Rectal smooth muscle tissue (tissue), 1 donor: ENCODE measurements at regions not wholly inside any gene's neighbourhood (a gene's known extent, or its start where the extent isn't known, plus 50 kb on each side); places are given as distances from the start of the nearest gene placed in this dataset.

Experiments used
- H3K27ac ChIP-seq: one replicate; pipeline ENCODE4 v1.7.0; 2013; ENCODE audit warnings: low read depth, low read length, inconsistent platforms
- H3K27me3 ChIP-seq: one replicate; pipeline ENCODE4 v1.7.0; 2013; ENCODE audit warnings: low read length; ENCODE audit not compliant: control insufficient read depth, insufficient read depth
- H3K36me3 ChIP-seq: one replicate; pipeline ENCODE4 v1.7.0; 2013; ENCODE audit warnings: low read length; ENCODE audit not compliant: control insufficient read depth, insufficient read depth
- H3K4me1 ChIP-seq: one replicate; pipeline ENCODE4 v1.7.0; 2013; ENCODE audit warnings: low read length; ENCODE audit not compliant: control insufficient read depth, insufficient read depth
- H3K4me3 ChIP-seq: one replicate; pipeline ENCODE4 v1.7.0; 2013; ENCODE audit warnings: low read length
- H3K9ac ChIP-seq: one replicate; pipeline ENCODE4 v1.7.0; 2013; ENCODE audit warnings: low read length

DNA sequence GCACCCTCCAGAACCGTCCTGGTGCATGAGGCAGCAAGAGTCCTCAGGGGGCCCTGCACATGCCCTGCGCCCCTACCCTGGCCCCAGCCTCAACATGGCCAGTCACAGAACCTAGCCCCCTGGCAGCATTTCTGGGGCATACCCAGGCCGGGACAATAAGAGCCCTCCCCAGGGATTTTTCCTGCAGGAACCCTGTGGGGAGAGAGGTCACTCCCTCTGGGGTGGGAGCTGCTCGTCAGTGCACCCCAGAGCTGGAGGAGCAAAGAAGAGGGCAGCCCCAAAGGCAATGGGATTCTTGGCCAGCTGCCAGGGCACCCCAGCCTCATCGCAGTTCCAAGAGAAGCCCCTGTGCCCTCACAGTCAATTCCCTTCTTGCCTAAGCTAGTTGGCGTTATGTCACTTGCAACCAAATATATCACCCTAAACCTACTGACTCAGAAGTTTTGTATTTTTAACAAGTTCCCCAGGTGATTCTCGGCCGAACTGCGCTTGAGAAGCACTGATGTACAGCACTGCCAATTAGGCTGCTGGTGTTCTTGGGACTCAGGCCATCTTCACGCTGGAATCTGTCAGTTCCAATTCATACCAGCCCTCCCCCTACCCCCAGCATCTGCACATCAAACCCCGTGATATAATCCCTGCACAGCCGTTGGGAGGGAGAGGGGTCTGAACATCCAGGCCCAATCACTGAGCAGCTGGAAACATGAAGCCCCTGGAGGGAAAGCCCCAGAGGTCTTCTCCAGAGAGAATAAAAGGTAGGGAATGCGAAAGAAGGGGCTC is 87.5 kb upstream of the PRR20G start:
- Histone ChIP-seq H3K36me3 (no peaks in the 10 kb centered on the region), H3K27ac (no peak overlapping the region), H3K9ac (no peak overlapping the region)

DNA sequence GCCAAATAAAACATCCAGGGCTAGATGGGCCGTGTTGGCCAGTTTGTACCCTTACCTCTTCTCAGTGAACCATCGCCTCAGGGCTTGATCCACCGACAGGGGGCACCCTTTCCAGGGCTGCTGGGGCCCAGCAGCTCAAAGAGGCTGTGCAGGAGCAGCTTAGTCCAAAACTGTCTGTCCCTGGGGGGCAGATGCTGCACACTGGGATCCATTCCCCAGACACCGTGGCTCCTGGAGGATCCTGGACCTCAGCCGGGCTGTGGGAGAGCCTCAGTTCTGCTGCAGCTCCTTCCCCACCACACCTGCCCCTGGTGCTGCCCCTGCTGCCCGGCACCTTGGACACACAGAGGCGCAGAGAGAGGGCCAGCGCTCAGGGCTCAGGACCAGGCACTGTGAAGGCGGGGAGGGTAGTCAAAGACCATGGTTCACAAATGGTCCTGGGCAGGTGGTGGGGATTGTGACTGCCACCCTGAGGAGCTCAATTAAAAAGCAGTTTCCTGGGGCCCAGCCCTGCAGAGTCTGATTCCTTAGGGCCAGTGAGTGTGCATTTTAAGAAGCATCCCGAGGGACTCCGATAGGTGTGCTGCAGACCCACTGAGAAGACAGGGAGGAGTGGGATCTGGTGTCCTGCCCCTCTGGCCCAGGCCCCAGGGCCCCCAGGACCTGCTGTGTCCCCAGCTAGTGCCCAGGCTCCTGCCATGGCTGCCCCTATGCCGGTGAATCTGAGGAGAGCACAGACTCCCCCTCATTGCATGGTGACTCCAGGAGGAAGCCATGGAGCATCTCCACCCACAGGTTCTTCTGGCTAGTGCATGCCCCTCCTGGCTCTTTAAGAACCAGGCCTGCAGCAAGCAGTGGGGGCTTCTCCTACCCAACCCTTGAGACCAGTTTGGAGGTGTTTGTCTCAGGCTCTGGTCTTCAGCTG is 86.5 kb upstream of the PRR20G start:
- no peaks in the 10 kb centered on the region for H3K4me1 ChIP-seq
- no peak overlapping the region for H3K4me3 ChIP-seq
- peaks cover 8% of the 10 kb centered on the region for H3K27me3 ChIP-seq
- no peak overlapping the region for H3K9ac ChIP-seq
- H3K36me3 ChIP-seq: no peaks in the 10 kb centered on the region
- no peak overlapping the region for H3K27ac ChIP-seq

More for the DNA sequence above, 87.5 kb upstream of the PRR20G start:
- H3K4me1 ChIP-seq: no peaks in the 10 kb centered on the region
- peaks cover 3% of the 10 kb centered on the region for H3K27me3 ChIP-seq
- no peak overlapping the region for H3K4me3 ChIP-seq

DNA sequence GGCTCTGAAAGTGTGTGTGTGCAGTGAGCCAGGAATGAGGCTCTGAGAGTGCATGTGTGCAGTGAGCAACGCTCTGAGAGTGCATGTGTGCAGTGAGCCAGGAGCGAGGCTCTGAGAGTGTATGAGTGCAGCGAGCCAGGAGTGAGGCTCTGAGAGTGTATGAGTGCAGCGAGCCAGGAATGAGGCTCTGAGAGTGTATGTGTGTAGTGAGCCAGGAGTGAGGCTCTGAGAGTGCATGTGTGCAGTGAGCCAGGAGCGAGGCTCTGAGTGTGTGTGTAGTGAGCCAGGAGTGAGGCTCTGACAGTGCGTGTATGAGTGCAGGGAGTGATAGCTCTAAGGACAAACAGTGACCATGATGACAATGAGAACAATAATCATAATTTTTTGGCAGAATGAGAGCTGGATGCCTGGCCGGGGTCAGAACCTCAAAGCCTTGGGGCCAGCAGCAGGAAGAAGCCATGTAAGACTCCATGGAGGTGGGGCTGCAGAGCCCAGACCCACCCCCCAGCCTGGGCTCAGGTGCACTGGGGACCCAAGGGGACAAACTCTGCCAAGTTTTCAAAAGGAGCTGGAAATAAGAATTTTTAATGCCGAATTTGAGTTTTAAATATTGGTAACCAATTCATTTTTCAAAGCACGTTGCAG is 85.7 kb upstream of the PRR20G start:
- Histone ChIP-seq H3K36me3 (no peaks in the 10 kb centered on the region), H3K27ac (no peak overlapping the region), H3K4me1 (no peaks in the 10 kb centered on the region), H3K9ac (no peak overlapping the region), H3K27me3 (peaks cover 10% of the 10 kb centered on the region), H3K4me3 (no peak overlapping the region)

DNA sequence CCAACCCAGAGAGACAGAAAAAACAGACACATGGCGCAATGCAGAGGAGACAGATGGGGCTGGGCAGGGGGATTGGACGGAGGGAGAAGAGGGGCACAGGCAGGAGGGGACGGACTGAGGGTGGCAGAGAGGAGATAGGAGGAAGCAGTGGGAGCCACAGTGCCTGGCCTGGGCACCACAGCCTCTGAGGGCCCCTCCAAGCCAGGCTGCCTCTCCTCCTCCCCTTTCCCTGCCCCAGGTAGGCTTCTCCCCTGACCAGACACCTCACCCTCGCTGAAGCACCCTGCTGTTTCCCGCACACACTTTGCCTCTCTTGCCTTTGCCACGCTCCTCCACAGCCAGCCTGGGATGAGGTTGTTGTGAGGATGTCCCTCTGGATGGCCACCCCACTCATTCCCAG is 84.0 kb upstream of the PRR20G start:
- H3K36me3 ChIP-seq: no peaks in the 10 kb centered on the region
- H3K4me3 ChIP-seq: no peak overlapping the region
- peaks cover 10% of the 10 kb centered on the region for H3K27me3 ChIP-seq
- H3K9ac ChIP-seq: no peak overlapping the region
- no peak overlapping the region for H3K27ac ChIP-seq
- no peaks in the 10 kb centered on the region for H3K4me1 ChIP-seq

DNA sequence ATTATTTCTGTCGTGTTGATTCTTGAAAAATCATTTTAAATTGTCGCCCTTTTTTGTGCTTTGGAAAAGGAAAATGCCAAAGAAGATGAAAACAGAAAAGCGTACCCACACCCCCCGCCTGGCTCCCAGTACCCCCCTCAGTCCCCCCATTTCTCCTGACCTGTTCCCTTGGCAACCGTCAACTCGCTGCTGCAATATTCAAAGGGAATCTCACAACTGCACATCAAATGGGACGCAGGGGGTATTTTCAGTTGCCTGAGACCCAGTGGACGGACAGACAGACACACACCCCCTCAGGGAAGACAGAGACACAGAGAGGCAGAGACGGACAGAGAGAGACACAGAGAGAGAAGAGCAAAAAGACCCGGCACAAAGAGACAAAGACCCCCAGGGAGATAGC is 83.5 kb upstream of the PRR20G start:
- no peak overlapping the region for H3K9ac ChIP-seq
- no peaks in the 10 kb centered on the region for H3K36me3 ChIP-seq
- peaks cover 10% of the 10 kb centered on the region for H3K27me3 ChIP-seq
- no peak overlapping the region for H3K27ac ChIP-seq
- H3K4me3 ChIP-seq: no peak overlapping the region
- no peaks in the 10 kb centered on the region for H3K4me1 ChIP-seq

DNA sequence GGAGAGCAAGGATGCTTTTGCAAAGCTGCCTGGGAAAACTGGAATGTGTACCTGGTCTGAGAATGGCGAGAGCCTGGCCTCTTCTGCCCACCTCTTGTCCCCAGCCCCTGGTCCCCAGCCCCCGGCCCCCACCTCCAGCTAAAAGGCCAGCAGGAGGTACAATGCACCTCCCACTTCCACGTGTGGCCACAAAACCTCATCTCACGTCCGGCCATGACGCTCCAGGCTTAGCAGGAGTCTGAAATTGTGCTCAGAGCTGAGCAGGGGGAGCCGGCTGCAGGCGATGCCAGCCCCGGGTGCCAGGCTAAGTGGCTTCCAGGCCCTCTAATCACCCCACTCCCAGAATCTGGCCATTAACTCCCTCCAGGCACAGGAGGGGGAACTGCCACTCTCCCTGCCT is 83.1 kb upstream of the PRR20G start:
- Histone ChIP-seq H3K36me3 (no peaks in the 10 kb centered on the region), H3K4me1 (no peaks in the 10 kb centered on the region), H3K27ac (no peak overlapping the region), H3K9ac (no peak overlapping the region), H3K27me3 (peaks cover 10% of the 10 kb centered on the region), H3K4me3 (no peak overlapping the region)

DNA sequence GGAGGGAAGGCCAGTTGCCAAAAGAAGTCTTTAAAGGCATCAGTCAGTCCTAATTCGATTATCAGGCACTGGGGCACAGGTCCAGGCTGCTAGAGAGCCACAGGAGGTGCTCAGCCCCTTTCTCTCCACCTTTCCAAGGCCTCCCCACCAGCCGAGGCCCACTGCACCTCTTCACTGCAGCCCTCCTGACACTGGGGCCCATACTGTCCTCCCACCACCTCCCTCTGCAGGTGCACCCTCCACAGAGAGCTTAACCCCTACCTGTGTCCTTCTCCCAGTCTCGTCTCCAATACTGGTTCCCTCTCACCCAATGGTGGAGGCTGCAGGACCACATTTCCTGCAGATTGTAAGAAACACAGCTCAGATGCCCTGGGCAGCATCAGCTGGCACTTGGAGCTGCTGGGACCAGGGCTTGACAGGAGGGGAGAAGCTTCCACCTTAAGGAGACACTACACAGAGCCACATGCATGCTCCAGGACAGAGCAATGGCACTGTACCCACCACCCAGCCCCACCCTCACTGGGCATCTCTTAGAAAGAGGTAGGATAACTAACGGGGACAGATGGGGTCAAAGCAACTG is 81.6 kb upstream of the PRR20G start:
- Histone ChIP-seq H3K9ac (no peak overlapping the region), H3K27ac (no peak overlapping the region), H3K4me1 (no peaks in the 10 kb centered on the region), H3K36me3 (no peaks in the 10 kb centered on the region), H3K27me3 (peaks cover 10% of the 10 kb centered on the region), H3K4me3 (no peak overlapping the region)

DNA sequence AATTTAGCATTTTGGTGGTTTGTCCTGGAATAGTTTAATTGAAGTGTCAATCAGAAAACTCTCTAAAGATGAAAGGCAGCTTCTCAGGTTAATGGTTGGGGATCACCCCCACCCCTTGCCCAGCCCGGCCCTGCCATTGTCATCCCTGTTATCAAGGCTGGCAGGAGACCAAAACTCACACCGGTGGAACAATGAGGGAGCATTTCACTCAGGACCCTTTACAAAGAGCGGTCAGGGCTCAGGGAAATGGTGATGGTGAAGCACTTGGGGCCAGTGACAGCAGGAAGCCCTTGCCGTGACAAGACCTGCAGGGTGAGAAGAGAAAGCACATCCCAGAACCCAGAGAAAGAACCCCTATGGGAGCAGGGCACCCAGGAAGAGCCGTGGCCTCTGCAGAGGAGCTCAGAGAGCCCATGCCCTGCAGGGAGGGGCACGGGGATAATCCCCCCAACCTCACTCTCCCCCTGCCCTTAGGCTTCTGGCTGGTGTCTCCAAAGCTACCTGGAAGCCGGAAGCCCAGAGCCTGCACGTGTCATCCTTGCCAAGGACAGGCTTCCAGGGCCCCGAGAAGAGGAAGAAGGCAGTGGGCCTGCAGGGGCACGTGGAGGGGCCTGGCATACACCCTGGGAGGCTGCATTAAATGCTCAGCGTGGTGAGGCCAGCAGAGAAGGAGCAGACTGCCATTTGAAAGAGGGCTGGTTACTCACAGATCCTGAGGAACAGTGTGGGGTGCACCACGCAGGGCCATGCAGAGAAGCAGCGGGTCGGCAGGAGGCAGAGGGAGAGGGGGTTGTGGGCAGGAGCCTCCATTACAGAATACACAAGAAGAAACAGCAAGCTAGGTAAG is 80.6 kb upstream of the PRR20G start:
- Histone ChIP-seq H3K36me3 (no peaks in the 10 kb centered on the region), H3K27ac (no peak overlapping the region), H3K9ac (no peak overlapping the region), H3K4me1 (no peaks in the 10 kb centered on the region), H3K4me3 (no peak overlapping the region), H3K27me3 (peaks cover 7% of the 10 kb centered on the region)

DNA sequence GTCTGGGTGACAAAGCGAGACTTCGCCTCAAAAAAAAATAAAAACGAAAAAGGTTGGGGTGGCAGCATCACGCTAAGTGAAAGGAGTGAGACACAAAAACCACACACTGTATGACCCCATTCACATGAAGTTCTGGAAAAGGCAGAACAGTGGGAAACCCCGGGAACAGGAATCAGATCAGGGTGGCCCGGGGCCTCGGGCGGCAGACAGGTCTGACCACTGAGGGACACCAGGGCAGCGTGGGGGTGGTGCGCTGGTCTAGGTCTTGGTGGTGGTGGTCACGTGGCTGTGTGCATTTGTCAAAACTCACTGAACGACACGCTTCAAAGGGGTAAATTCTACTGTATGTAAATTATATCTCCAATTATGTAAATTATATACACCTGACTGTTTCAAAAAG is 79.7 kb upstream of the PRR20G start:
- no peak overlapping the region for H3K4me3 ChIP-seq
- peaks cover 7% of the 10 kb centered on the region for H3K27me3 ChIP-seq
- H3K9ac ChIP-seq: no peak overlapping the region
- H3K4me1 ChIP-seq: no peaks in the 10 kb centered on the region
- H3K36me3 ChIP-seq: no peaks in the 10 kb centered on the region
- no peak overlapping the region for H3K27ac ChIP-seq

DNA sequence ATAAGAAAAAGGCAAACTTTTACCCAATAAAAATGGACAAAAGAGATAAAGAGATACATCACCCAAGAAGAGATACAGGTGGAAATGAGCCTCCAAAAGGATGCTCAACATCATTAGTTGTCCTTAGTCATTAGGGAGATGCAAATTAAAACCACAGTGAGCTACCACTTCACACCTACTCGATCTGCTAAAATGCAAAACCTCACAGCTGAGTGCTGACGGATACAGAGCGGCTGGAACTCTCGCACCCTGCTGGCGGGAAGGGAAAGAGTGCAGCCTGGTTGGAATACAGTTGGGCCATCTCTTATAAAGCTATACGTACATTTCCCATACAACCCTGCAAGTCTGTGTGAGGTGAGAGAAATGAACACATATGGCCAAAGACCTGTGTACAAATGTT is 78.5 kb upstream of the PRR20G start:
- peaks cover 7% of the 10 kb centered on the region for H3K27me3 ChIP-seq
- no peak overlapping the region for H3K9ac ChIP-seq
- H3K36me3 ChIP-seq: no peaks in the 10 kb centered on the region
- no peak overlapping the region for H3K4me3 ChIP-seq
- H3K27ac ChIP-seq: no peak overlapping the region
- no peaks in the 10 kb centered on the region for H3K4me1 ChIP-seq

DNA sequence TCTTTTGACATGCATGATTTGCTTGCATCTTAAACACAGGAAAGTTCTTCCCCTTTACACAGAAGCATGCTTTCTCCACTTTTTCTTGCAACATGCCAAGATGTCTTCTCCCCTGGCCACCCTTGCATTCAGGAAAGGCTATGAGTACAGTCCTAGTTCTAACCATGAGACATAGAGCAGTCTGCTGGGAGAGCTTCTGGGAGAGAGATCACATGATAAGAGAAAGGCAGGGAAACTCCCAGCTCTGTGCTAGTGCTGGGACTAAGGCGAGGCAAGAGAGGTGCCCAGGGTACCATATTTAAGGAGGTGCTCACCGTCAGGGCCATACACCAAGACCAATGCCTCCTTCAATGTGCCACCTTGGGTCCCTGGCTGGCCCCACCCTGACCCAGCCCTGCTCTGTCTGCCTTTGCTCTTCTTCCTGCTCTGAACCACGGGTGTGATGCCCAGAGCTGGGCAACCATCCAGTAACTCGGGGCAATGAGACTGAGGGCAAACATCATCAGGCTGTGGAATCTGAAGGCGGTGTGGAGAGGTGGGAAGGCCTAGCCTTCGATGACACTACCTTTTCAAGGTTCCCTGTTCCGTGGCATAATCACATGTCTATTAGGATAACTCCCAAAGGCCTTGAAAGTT is 77.4 kb upstream of the PRR20G start:
- Histone ChIP-seq H3K27ac (no peak overlapping the region), H3K27me3 (peaks cover 7% of the 10 kb centered on the region), H3K4me3 (no peak overlapping the region), H3K36me3 (no peaks in the 10 kb centered on the region), H3K9ac (no peak overlapping the region), H3K4me1 (no peaks in the 10 kb centered on the region)
